A172 (cell line): ENCODE measurements at regions not wholly inside any gene's neighbourhood (a gene's known extent, or its start where the extent isn't known, plus 50 kb on each side); places are given as distances from the start of the nearest gene placed in this dataset.
"Not testable (repeated sequence)": the region's sequence is repeated elsewhere in the genome, so short reads cannot be mapped to it uniquely, and the experiment has no call there.

Experiments used
- DNase-seq: peaks from one replicate; pipeline ENCODE4 v3.0.0-alpha.2; 2015; ENCODE audit warnings: low spot score

DNA sequence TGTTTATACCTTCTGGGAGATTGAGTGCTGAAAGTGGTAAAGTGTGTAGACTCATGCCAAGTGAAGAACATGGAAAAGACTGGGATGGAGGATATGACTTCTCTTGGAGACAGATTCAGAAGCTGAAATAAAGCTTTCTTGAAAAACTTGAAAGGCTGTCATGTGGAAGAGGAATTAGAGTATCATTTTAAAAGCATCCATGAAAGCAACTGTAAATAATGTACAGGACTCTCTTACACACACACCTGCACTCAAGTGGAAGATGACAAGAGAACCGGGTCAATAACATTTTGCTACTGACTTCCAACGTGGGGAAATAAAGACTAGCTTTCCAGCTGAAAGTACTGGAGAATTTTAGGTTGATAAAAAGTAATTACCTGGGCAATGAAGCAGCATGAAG, 658.2 kb downstream of the TDRD15 start:
- DNase-seq, result no peak

DNA sequence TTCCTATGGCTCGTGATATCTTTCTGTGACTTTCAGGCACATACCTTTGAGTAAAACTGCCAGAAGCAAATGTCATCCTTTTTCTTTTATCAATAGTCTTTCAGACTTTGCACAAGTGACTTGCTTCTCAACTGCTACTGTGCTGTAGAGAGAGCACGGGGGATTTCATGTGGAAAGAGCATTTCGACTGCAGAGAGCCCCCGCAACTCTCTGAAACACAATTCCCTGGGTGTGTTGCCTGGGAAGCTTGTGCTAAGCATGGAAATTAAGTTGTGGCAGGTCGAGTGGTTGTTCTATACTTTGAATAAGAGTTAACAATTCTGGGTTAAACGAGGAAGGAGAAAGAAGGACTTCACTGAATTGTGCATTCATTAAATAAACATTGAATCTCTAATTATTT, 659.1 kb downstream of the TDRD15 start:
- no peak for DNase-seq

DNA sequence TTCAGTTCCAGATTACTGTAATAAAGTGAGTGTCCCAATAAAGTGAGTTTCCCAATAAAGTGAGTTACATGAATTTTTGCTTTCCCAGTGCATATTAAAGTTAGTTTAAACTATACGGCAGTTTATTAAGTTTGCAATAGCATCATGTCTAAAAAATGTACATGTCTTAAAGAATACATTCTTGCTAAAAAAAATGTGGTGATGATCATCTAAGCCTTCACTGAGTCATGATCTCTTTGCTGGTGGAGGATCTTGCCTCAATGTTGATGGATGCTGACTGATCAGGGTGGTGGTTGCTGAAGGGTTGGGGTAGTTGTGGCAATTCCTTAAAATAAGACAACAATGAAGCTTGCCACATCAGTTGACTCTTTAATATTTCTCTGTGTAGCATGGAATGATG, 664.2 kb downstream of the TDRD15 start:
- no peak for DNase-seq

GRCh38 chr2:21790311-21790710, 666.5 kb downstream of the TDRD15 start:
- not testable (repeated sequence) for DNase-seq

DNA sequence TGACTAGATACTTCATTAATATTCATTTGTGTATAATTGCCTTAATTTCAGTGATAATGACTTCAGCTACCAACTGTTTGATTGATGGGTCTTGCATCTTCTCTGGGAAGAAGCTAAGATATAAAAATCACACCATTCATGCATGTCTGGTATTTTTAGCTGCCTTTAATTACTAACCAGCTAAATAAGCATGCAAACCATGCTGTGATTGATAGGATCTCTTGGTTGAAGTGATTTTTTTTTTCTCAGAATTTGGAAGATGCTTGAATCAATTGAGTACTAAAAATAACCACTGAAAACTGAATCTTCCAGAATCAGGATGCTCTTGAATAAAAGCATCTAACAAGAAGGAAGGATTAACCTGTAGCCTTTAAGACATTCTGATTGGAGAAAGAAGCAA, 668.8 kb downstream of the TDRD15 start:
- no peak for DNase-seq

- DNase-seq, result no peak
These were observed 669.7 kb downstream of the TDRD15 start for GRCh38 chr2:21793461-21793860.

- DNase-seq, result no peak
These were observed 670.8 kb downstream of the TDRD15 start for GRCh38 chr2:21794611-21795010.

DNA sequence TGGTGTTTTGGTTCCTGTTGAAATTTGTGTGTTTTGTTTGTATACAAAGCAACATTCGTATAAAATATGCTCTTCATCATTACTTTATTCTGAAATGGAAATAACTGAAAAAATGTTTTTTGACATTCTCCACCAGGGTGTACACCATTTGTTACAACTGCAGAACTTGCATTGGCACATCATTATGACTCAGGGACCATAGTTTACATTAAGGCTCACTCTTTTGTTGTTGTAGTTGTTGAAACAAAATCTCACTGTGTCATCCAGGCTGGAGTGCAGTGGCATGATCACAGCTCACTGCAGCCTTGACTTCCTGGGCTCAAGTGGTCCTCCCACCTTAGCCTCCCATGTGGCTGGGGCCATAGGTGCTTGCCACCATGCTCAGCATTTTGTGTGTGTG, 676.6 kb downstream of the TDRD15 start:
- DNase-seq, result no peak

DNA sequence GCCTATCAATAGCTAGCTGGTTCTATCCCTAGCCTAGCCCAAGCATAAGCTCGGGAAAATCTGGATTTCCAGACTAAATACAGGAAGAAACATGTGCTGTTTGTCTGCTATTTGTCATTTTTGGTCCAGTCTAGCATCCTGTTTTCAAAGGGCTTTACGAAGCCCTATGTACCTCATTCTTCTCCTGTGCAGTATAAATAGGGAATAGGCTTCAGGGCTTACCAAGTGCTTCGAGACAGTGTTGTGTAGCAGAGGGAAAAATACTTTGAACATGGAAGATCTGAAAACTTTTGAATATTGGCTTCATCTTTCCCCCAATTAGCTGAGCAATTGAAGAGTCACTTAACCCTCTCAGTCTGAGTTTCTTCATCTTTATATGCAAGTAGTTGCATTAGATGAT, 679.8 kb downstream of the TDRD15 start:
- no peak for DNase-seq

DNA sequence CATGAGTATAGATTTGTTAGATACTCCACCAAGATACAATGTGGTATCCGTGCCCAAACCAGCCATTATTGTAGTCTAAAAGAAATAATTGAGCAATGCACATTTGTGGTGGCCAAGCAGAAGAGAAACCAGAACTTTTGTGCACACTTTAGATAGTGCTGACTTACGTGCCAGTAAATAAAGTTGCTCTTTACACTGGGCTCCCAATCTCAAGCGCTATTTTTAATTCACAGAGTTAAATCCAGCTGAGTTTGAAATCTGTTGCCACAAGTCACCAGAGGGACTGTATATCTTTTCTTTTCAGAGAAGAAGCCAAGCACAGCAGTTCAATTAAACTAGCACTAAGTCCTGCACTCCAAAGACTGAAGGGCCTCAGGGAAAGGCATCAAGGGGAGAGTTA, 680.4 kb downstream of the TDRD15 start:
- no peak for DNase-seq

GRCh38 chr2:21811541-21811940, 687.8 kb downstream of the TDRD15 start:
- DNase-seq, result no peak

DNA sequence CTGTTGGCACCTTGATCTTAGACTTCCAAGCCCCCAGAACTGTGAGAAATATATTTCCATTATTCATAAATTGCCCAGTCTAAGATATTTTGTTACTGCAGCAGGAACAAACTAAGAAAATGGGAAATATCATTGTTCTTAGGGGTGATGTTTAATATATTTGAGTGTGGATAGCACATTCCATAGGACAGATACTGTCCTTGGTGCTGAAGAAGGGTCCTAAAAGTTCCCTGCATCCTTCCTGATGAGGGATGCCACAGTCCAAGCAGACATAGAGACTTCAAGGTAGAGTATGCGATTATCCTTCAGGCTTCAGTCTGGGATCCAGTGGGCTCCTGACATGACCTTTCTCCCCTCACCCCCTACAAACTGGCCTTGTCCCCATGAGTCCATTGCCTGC, 689.0 kb downstream of the TDRD15 start:
- no peak for DNase-seq

DNA sequence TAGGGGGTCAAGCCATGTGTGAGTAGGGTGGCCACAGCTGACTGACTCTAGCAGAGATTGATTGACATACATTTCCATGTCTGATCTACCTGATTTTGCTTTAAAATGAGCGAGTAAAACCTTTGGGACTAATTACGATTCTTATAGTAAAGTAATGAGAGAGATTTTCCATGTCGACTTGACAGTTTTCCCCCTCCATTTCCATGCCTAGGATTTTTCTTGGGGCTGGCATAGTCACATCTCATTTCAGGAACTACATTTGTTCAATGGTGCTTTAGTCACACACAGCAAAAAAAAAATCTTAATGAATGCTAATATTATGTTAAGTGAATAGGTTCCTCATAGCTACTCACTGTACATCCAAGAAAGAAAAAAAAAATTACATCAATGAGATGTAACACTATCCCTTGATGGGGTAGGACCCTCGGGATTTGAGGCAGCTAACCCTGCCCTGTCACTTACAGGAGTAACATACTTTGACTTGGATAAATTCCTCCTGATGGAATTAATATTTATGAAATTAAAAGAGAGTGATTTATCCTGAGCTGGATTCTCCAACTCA, 690.9 kb downstream of the TDRD15 start:
- DNase-seq, result no peak

DNA sequence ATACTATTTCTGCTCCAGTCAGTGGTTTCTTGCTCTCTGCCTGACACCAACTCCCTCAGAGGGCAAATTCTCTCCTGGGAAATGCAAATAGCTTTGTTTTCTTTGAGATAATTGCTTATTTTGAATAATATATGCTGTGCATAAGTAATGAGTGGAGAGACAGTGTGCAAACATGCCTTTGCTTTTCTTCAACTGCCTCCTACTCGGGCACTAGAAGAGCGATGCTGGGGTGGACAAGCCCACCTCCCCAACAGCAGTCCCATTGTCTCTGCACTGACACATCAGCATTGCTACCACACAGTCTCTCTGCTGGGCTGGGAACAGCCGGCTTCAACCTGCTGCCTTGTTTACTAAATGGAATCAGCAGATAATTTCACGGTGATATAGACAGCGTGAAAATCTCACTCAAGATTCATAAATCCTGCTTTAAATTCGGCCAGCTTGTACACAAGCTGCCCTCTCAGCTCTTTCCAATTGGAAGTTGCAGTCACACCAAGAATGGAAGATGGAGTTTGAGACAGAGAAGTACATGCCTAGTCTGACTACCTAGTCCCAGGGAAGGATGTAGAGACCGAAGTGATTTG, 694.5 kb downstream of the TDRD15 start:
- DNase-seq, result no peak

DNA sequence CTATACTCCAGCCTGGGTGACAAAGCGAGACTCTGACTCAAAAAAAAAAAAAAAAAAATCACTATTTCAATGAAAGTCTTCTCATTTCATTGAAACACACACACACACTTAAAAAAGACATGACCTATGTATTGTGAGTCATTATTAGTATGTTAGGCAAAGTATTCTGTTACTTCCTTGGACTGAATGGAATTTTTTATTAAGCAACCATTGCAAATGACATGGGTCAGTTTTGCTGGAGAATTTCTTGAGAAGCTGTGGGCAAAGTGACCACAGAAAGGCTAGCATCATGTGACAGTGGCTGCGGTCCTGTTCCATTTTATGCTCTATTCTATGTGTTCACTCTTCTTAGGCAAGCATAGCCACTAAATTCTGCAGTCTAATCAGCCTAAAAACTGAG, 695.7 kb downstream of the TDRD15 start:
- DNase-seq, result no peak

GRCh38 chr2:21820271-21820670, 696.5 kb downstream of the TDRD15 start:
- no peak for DNase-seq

DNA sequence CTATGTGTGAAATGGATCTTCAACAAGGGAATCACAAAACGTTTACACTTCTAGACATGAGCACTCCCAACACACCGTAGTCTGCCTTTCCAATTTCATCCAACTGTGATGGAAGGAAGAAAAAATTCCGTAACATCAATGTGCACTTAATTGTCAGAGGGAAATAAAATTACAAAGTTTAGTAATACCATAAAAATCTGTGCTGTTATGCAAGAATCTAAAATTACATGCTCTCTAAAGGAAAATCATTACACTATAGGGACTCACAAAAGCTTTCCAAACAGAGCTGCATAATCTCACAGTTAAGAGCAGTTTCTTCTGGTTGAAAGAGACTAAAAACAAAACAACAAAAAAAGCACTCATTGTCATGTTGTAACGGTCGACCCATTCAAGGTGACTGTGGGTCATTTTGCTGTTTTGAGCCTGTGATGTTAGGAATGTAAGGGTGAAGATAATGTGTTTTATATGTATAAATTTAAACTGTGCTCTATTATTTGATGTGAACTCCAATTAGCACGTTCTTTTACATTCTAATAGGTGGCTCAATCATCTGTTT, 698.0 kb downstream of the TDRD15 start:
- no peak for DNase-seq

GRCh38 chr2:21822505-21822904, 698.7 kb downstream of the TDRD15 start:
- DNase-seq, result no peak

DNA sequence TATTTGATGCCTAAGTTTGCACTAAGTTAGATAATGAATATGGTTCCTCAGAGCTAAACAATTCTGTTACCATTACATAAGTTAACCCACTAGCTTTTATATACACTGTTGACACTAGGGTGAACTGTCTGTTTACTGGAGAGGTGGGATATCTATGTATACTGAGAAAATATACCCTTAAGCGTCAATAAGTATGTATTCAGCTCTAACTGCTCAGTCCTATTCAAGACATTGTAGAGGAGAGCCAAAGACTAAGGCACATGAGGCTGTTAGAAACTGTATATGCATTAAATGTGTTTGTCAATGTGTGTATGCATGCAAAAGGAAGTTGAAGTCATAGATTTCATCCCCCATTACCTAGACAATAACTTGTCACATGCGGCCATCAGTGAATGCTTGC, 710.0 kb downstream of the TDRD15 start:
- no peak for DNase-seq

DNA sequence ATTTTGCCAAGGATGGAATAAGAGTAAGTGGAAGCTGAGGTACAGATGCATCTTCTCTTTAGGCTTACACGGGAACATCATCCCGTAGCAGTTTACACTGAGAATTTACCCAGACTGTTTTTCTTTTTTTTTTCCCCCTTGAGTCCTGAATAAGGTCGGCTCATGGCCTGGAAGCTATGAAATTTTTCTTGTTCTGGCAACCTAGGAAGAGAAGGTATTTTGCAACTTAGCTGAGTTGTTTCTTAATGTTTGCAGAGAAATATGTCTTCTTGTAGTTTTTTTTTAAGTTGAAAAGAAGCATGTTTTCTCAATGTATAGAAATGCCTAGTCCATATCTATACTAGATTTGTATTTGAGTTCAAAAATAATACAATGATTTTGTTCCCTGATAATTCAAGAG, 712.5 kb downstream of the TDRD15 start:
- no peak for DNase-seq

DNA sequence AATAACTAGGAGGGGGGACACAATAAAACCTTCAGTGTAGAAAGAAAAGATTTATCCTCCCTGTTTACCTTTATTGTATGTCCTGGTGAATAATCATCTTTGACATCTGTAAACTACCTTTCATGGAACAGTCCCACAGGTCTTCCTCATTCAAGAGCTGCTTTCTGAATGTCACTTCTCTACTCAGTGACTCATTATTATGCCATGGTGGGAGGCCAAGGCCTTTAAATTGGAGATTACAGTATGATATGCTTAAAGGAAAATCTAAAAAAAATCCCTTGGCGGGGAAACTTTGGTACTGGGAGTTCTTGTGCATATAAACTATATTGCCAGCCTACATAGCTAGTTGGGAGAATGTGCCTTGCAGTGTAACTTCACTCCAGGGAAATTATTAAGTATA, 713.0 kb downstream of the TDRD15 start:
- no peak for DNase-seq

DNA sequence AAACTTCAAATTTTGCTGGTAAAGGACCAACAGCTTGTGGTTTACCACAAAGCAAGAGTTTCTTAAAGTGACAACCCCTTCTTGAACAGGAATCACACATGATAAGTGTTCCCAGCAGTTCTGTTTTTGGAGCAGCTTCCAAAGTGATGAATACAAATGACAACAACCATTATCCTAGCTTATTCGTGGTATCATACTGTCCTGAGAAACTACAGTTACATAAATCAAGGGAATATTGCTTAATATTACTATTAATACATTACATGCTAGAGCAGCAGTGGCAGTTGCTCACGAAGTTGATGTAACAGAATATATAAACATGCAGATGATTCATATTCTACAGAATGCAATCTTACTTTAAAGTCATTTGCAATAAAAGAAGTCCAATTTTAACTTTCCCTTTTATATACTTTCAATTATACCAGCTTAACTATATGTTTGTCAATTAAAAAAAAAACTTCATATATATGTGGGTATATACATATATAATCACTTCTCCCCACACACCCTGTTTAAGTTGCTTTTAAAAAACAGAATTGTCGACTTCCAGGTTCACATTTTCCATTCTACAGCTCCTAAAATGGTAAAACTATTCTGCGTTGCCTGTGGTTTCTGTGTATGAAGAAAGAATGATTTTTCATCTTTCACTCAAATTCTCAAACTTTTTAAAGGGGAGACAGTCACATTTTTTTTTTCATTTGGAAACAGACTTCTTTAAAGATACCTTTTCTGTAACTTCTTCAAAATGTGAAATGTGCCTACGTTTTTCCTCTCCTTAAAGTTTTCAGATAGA, 713.6 kb downstream of the TDRD15 start:
- DNase-seq, result no peak

DNA sequence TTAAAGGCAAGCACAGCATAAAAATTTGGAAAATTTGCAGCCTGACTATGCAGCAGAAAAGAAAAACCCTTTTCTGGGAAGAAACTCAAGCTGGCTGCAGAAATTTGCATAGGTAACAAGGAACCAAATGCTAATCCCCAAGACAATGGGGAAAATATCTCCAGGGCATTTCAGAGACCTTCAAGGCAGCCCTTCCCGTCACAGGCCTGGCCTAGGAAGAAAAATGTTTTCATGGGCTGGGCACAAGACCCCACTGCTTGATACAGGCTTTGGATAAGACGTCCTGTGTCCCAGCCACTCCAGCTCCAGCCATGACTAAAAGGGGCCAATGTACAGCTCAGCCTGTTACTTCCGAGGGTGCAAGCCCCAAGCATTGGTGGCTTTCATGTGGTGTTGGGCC, 717.6 kb downstream of the TDRD15 start:
- DNase-seq, result no peak
